ENCODE measurements at regions not wholly inside any gene's neighbourhood (a gene's known extent, or its start where the extent isn't known, plus 50 kb on each side); places are given as distances from the start of the nearest gene placed in this dataset.
"Not testable (repeated sequence)": the region's sequence is repeated elsewhere in the genome, so short reads cannot be mapped to it uniquely, and the experiment has no call there.

GRCh38 chr22:11690170-11690569 lies 3837.8 kb upstream of the OR11H1 start:
- not testable (repeated sequence) for DNase-seq (ENCODE audit: low spot score)

DNA sequence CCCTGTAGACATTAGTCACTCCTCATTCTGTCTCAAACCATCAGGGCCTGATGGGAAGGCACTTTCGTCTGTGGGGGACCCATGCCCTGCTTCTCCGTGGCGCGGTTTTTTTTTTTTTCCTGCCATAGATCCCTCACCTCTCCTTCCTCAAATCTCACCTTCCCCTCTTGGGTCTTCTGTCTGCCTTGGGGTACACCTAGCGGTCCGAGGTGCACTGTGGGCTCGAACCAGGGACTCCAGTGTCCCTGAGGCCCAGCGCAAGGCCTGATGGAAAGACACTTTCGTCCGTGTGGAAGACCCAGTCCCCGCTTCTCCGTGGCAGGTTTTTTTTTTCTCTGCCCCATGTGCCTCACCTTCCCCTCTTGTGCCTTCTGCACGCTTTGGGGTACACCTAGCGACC lies 3824.4 kb upstream of the OR11H1 start:
- peak; percentile 17 for DNase-seq (ENCODE audit: low spot score)

GRCh38 chr22:11706826-11707225 lies 3821.2 kb upstream of the OR11H1 start:
- DNase-seq (ENCODE audit: low spot score): not testable (repeated sequence)
